GM23338 (cell line): ENCODE measurements at regions not wholly inside any gene's neighbourhood (a gene's known extent, or its start where the extent isn't known, plus 50 kb on each side); places are given as distances from the start of the nearest gene placed in this dataset.

Source experiments
- ATAC-seq: fragments of 200-7000 bp; cut with Tn5 transposase; 3 replicates; pipeline ENCODE4 v1.9.1; 2020
- DNase-seq: peaks from one replicate; pipeline ENCODE4 v3.0.0-alpha.2; 2015; ENCODE audit warnings: low spot score
- H2AFZ ChIP-seq: fragments of 200-600 bp; sonication (generic); 2 replicates; pipeline ENCODE4 v1.8.0; 2016; ENCODE audit warnings: antibody characterized with exemption, mild to moderate bottlenecking, moderate library complexity
- H3F3A ChIP-seq: fragments of 200-600 bp; sonication (generic); replicated peaks from 2 replicates; pipeline ENCODE4 v1.8.0; 2017; ENCODE audit warnings: antibody characterized with exemption, mixed run types, low read depth
- H3K27ac ChIP-seq: fragments of 200-600 bp; sonication (generic); 2 replicates; pipeline ENCODE4 v1.6.1; 2016; ENCODE audit warnings: low read depth
- H3K27me3 ChIP-seq: fragments of 200-600 bp; sonication (generic); 2 replicates; pipeline ENCODE4 v1.8.0; 2016; ENCODE audit warnings: mild to moderate bottlenecking, mixed run types, moderate library complexity; ENCODE audit not compliant: insufficient read depth
- H3K36me3 ChIP-seq: fragments of 200-600 bp; sonication (generic); 2 replicates; pipeline ENCODE4 v1.8.0; 2016; ENCODE audit warnings: mild to moderate bottlenecking; ENCODE audit not compliant: insufficient read depth
- H3K4me1 ChIP-seq: fragments of 200-600 bp; sonication (generic); 2 replicates; pipeline ENCODE4 v1.8.0; 2016; ENCODE audit warnings: mild to moderate bottlenecking, moderate library complexity; ENCODE audit not compliant: insufficient read depth
- H3K4me2 ChIP-seq: fragments of 200-600 bp; sonication (generic); 2 replicates; pipeline ENCODE4 v1.7.1; 2017; ENCODE audit warnings: mixed run types
- H3K4me3 ChIP-seq: fragments of 200-600 bp; sonication (generic); 2 replicates; pipeline ENCODE4 v1.6.1; 2016; ENCODE audit warnings: mixed run types
- H3K79me2 ChIP-seq: fragments of 200-600 bp; sonication (generic); replicated peaks from 2 replicates; pipeline ENCODE4 v1.8.0; 2017; ENCODE audit warnings: mild to moderate bottlenecking; ENCODE audit not compliant: insufficient read depth
- H3K9me2 ChIP-seq: fragments of 200-600 bp; sonication (generic); 2 replicates; pipeline ENCODE4 v1.8.0; 2017; ENCODE audit not compliant: insufficient read depth
- H4K20me1 ChIP-seq: fragments of 200-600 bp; sonication (generic); replicated peaks from 2 replicates; pipeline ENCODE4 v1.8.0; 2017; ENCODE audit warnings: mild to moderate bottlenecking; ENCODE audit not compliant: insufficient read depth
- H3K27ac Mint-ChIP-seq: 2 replicates; pipeline ENCODE4 v1.8.0; 2020; ENCODE audit warnings: inconsistent platforms, mild to moderate bottlenecking, moderate library complexity, mixed read lengths
- H3K27me3 Mint-ChIP-seq: 3 replicates; pipeline ENCODE4 v1.8.0; 2022; ENCODE audit warnings: low read depth, mild to moderate bottlenecking, moderate library complexity, mixed read lengths, inconsistent platforms; ENCODE audit not compliant: insufficient read depth, poor library complexity
- H3K36me3 Mint-ChIP-seq: 3 replicates; pipeline ENCODE4 v1.8.0; 2021; ENCODE audit warnings: low read depth, mild to moderate bottlenecking, inconsistent platforms, moderate library complexity, mixed read lengths
- H3K4me1 Mint-ChIP-seq: 3 replicates; pipeline ENCODE4 v1.8.0; 2020; ENCODE audit warnings: mild to moderate bottlenecking, inconsistent platforms, mixed read lengths
- H3K4me3 Mint-ChIP-seq: 3 replicates; pipeline ENCODE4 v1.8.0; 2021; ENCODE audit warnings: moderate library complexity, mild to moderate bottlenecking, inconsistent platforms, mixed read lengths
- H3K9me3 Mint-ChIP-seq: 3 replicates; pipeline ENCODE4 v1.8.0; 2020; ENCODE audit warnings: moderate library complexity, mild to moderate bottlenecking, inconsistent platforms, mixed read lengths
- CREB1 ChIP-seq: fragments of 250-450 bp; sonication (Bioruptor Pico); IDR thresholded peaks from 2 replicates; pipeline ENCODE4 v1.5.0; 2020; ENCODE audit warnings: low read depth, mild to moderate bottlenecking, moderate library complexity
- EZH2phosphoT487 ChIP-seq: fragments of 200-600 bp; sonication (generic); IDR thresholded peaks from one replicate; pipeline ENCODE4 v1.8.1; 2018; ENCODE audit warnings: antibody characterized with exemption; ENCODE audit not compliant: unreplicated experiment
- NANOG ChIP-seq: IDR thresholded peaks from 2 replicates; pipeline ENCODE4 v1.6.1; 2016; ENCODE audit warnings: antibody characterized with exemption, borderline replicate concordance
- POLR2AphosphoS5 ChIP-seq: IDR thresholded peaks from 2 replicates; pipeline ENCODE4 v1.6.1; 2016; ENCODE audit warnings: antibody characterized with exemption, low read depth
- STAT1 ChIP-seq: IDR thresholded peaks from one replicate; pipeline ENCODE4 v1.6.1; 2016; ENCODE audit warnings: antibody characterized with exemption; ENCODE audit not compliant: unreplicated experiment
- ZNF114 ChIP-seq: fragments of 250-450 bp; sonication (Bioruptor Pico); IDR thresholded peaks from 2 replicates; pipeline ENCODE4 v1.5.0; 2020; ENCODE audit warnings: mild to moderate bottlenecking, moderate library complexity
- ZNF331 ChIP-seq: fragments of 250-450 bp; sonication (Bioruptor Pico); IDR thresholded peaks from 2 replicates; pipeline ENCODE4 v1.5.0; 2020; ENCODE audit warnings: low read depth, mild to moderate bottlenecking, moderate library complexity
- TF ChIP-seq, protein P1 (sequence below), 2 experiments: fragments of 200-600 bp in 1 of 2; sonication (generic) in 1 of 2; conservative IDR thresholded peaks; 2 replicates each; pipeline versions ENCODE4 v1.5.1 to v1.6.1; 2016 to 2017; ENCODE audit warnings: antibody characterized with exemption in 2 of 2, low read depth in 2 of 2, mild to moderate bottlenecking in 2 of 2, moderate library complexity in 1 of 2
- TF ChIP-seq, protein P2 (sequence below): fragments of 250-450 bp; sonication (Bioruptor Pico); IDR thresholded peaks from 2 replicates; pipeline ENCODE4 v1.5.0; 2020; ENCODE audit warnings: mild to moderate bottlenecking, moderate library complexity

DNA sequence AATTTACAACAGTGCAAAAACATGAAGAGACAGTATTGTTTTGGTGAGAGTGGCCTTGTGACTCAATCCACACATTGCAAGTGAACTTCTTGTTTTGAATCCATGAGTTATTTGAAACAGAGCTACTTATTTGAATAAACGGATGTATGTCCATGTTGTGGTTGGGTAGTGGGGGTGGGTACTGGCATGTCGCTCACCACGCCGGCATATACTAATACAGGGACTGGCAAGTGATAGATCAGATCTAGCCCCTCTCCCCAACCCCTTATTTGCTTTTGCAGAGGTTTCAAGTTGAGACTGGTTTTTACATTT is 83.8 kb downstream of the EDEM1 start:
- no peaks in the 10 kb centered on the region for H3K27me3 ChIP-seq
- ATAC-seq = no peak
- TF ChIP-seq CREB1 (no peak), ZNF331 (no peak), POLR2AphosphoS5 (no peak), STAT1 (no peak), NANOG (no peak)
- no peak overlapping the region for H3K4me3 ChIP-seq
- H3K4me1 ChIP-seq = no peaks in the 10 kb centered on the region
- peaks cover 4% of the 10 kb centered on the region; the same call in 1 of the 2 replicates for H3K36me3 ChIP-seq
- H3K4me3 Mint-ChIP-seq = no peak overlapping the region
- no peaks in the 10 kb centered on the region for H3K4me1 Mint-ChIP-seq
- no peaks in the 10 kb centered on the region for H3K79me2 ChIP-seq
- H4K20me1 ChIP-seq = no peaks in the 10 kb centered on the region
- H2AFZ ChIP-seq = no peak overlapping the region
- no peak overlapping the region for H3K27ac ChIP-seq
- no peaks in the 10 kb centered on the region for H3K36me3 Mint-ChIP-seq
- no peak for DNase-seq
- no peaks in the 10 kb centered on the region for H3F3A ChIP-seq
- H3K27ac Mint-ChIP-seq = no peak overlapping the region
- no peaks in the 10 kb centered on the region for H3K9me2 ChIP-seq
- H3K9me3 Mint-ChIP-seq = peaks cover 64% of the 10 kb centered on the region
- H3K27me3 Mint-ChIP-seq = no peaks in the 10 kb centered on the region
- H3K4me2 ChIP-seq = no peak overlapping the region

DNA sequence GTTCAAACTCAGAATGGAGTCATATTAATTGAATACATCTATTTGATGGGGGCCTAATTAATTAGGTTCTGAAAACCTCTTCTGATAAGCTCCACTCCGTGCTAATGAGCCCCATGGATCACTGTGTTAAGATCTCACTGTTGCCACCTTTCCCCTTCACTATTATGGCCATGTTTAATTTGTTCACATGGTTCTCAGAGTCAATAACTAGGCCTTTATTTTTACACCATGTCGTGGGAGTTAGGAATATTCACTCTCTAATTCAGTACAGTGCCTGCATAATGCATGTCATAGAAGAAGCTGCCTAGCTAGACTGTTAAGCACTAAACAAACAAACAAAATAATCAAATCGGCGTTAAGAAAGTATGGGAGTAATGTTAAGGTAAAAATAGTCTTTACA is 84.9 kb downstream of the EDEM1 start:
- Histone ChIP-seq H3K27ac (no peak overlapping the region), H3K79me2 (no peaks in the 10 kb centered on the region), H2AFZ (no peak overlapping the region), H3K4me3 (no peak overlapping the region), H3K36me3 (peaks cover 4% of the 10 kb centered on the region; the same call in 1 of the 2 replicates), H3K4me1 (no peaks in the 10 kb centered on the region), H4K20me1 (no peaks in the 10 kb centered on the region), H3K27me3 (no peaks in the 10 kb centered on the region), H3K9me2 (no peaks in the 10 kb centered on the region), H3K4me2 (no peak overlapping the region), H3F3A (no peaks in the 10 kb centered on the region)
- no peak for DNase-seq
- Mint-ChIP-seq H3K36me3 (no peaks in the 10 kb centered on the region), H3K9me3 (peaks cover 64% of the 10 kb centered on the region), H3K27me3 (no peaks in the 10 kb centered on the region), H3K4me3 (no peak overlapping the region), H3K4me1 (no peaks in the 10 kb centered on the region), H3K27ac (no peak overlapping the region)
- TF ChIP-seq CREB1 = no peak
- TF ChIP-seq ZNF331 = no peak
- TF ChIP-seq NANOG = no peak
- TF ChIP-seq, protein P1, sequence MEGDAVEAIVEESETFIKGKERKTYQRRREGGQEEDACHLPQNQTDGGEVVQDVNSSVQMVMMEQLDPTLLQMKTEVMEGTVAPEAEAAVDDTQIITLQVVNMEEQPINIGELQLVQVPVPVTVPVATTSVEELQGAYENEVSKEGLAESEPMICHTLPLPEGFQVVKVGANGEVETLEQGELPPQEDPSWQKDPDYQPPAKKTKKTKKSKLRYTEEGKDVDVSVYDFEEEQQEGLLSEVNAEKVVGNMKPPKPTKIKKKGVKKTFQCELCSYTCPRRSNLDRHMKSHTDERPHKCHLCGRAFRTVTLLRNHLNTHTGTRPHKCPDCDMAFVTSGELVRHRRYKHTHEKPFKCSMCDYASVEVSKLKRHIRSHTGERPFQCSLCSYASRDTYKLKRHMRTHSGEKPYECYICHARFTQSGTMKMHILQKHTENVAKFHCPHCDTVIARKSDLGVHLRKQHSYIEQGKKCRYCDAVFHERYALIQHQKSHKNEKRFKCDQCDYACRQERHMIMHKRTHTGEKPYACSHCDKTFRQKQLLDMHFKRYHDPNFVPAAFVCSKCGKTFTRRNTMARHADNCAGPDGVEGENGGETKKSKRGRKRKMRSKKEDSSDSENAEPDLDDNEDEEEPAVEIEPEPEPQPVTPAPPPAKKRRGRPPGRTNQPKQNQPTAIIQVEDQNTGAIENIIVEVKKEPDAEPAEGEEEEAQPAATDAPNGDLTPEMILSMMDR (conservative IDR thresholded peaks at IDR 0.05; ENCODE audit: low read depth in 2 of 2) = no peak
- no peak for TF ChIP-seq EZH2phosphoT487
- ATAC-seq = no peak

DNA sequence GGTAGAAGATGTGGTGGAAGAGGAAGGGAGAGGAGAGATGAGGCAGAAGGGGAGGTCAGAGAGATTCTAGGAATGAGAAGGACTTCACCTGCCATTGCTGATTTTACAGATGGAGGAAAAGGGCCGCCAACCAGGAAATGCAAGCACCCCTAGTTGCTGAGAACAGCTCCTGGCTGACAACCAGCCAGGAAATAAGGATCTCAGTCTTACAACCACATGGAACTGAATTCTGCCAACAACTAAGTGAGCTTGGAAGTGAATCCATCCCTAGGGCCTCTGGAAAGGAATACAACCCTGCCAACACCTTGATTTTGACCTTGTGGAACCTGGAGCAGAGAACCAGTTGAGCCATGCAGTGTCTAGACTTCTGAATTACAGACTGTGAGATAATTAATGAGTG is 86.6 kb downstream of the EDEM1 start:
- Histone ChIP-seq H3K4me2 (no peak overlapping the region), H3K27ac (no peak overlapping the region), H3K4me1 (no peaks in the 10 kb centered on the region), H3K36me3 (no peaks in the 10 kb centered on the region; the same call in 1 of the 2 replicates), H3K79me2 (no peaks in the 10 kb centered on the region), H3K4me3 (no peak overlapping the region), H4K20me1 (no peaks in the 10 kb centered on the region), H3K9me2 (no peaks in the 10 kb centered on the region), H3F3A (no peaks in the 10 kb centered on the region), H2AFZ (no peak overlapping the region), H3K27me3 (no peaks in the 10 kb centered on the region)
- Mint-ChIP-seq H3K4me1 (no peaks in the 10 kb centered on the region), H3K4me3 (no peak overlapping the region), H3K27ac (no peak overlapping the region), H3K36me3 (no peaks in the 10 kb centered on the region; the same call in 2 of the 3 replicates), H3K27me3 (no peaks in the 10 kb centered on the region), H3K9me3 (peaks cover 55% of the 10 kb centered on the region)
- ATAC-seq (no peak), DNase-seq (no peak)
- TF ChIP-seq ZNF114 (CRISPR knock-in tag) (no peak), CREB1 (no peak)
- TF ChIP-seq, protein P2, sequence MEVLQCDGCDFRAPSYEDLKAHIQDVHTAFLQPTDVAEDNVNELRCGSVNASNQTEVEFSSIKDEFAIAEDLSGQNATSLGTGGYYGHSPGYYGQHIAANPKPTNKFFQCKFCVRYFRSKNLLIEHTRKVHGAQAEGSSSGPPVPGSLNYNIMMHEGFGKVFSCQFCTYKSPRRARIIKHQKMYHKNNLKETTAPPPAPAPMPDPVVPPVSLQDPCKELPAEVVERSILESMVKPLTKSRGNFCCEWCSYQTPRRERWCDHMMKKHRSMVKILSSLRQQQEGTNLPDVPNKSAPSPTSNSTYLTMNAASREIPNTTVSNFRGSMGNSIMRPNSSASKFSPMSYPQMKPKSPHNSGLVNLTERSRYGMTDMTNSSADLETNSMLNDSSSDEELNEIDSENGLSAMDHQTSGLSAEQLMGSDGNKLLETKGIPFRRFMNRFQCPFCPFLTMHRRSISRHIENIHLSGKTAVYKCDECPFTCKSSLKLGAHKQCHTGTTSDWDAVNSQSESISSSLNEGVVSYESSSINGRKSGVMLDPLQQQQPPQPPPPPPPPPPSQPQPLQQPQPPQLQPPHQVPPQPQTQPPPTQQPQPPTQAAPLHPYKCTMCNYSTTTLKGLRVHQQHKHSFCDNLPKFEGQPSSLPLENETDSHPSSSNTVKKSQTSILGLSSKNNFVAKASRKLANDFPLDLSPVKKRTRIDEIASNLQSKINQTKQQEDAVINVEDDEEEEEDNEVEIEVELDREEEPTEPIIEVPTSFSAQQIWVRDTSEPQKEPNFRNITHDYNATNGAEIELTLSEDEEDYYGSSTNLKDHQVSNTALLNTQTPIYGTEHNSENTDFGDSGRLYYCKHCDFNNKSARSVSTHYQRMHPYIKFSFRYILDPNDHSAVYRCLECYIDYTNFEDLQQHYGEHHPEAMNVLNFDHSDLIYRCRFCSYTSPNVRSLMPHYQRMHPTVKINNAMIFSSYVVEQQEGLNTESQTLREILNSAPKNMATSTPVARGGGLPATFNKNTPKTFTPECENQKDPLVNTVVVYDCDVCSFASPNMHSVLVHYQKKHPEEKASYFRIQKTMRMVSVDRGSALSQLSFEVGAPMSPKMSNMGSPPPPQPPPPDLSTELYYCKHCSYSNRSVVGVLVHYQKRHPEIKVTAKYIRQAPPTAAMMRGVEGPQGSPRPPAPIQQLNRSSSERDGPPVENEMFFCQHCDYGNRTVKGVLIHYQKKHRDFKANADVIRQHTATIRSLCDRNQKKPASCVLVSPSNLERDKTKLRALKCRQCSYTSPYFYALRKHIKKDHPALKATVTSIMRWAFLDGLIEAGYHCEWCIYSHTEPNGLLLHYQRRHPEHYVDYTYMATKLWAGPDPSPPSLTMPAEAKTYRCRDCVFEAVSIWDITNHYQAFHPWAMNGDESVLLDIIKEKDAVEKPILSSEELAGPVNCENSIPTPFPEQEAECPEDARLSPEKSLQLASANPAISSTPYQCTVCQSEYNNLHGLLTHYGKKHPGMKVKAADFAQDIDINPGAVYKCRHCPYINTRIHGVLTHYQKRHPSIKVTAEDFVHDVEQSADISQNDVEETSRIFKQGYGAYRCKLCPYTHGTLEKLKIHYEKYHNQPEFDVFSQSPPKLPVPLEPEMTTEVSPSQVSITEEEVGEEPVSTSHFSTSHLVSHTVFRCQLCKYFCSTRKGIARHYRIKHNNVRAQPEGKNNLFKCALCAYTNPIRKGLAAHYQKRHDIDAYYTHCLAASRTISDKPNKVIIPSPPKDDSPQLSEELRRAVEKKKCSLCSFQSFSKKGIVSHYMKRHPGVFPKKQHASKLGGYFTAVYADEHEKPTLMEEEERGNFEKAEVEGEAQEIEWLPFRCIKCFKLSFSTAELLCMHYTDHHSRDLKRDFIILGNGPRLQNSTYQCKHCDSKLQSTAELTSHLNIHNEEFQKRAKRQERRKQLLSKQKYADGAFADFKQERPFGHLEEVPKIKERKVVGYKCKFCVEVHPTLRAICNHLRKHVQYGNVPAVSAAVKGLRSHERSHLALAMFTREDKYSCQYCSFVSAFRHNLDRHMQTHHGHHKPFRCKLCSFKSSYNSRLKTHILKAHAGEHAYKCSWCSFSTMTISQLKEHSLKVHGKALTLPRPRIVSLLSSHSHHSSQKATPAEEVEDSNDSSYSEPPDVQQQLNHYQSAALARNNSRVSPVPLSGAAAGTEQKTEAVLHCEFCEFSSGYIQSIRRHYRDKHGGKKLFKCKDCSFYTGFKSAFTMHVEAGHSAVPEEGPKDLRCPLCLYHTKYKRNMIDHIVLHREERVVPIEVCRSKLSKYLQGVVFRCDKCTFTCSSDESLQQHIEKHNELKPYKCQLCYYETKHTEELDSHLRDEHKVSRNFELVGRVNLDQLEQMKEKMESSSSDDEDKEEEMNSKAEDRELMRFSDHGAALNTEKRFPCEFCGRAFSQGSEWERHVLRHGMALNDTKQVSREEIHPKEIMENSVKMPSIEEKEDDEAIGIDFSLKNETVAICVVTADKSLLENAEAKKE = no peak
